GM19397 (cell line): ENCODE measurements at regions not wholly inside any gene's neighbourhood (a gene's known extent, or its start where the extent isn't known, plus 50 kb on each side); places are given as distances from the start of the nearest gene placed in this dataset.

ENCODE experiments used
- ATAC-seq: cut with Tn5 transposase; IDR thresholded peaks from one replicate; pipeline ENCODE4 v1.9.1; 2021; ENCODE audit warnings: mild to moderate bottlenecking, moderate library complexity; ENCODE audit not compliant: unreplicated experiment

DNA sequence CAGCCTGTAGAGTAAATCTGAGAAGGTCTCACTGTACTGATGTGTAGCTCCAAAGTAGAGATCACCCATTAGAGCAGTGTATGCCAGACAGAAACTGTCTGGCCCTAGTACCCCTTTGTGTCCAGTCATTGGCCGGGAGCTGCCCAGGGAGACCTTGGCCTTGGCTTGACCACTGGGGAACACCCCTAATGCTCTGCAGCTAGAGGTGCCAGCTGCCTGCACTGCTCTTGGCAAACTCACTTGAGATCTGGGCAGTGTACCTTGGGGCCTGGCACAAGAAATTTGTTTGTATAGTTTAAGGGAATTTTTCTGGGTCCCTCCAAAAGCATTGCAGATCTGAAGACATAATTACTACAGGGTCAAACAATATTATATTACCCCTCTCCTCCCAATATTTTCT, 78.7 kb upstream of the MPHOSPH6 start:
- ATAC-seq = no peak

- no peak for ATAC-seq
Observed at GRCh38 chr16:82248012-82248656, 78.1 kb upstream of the MPHOSPH6 start.

DNA sequence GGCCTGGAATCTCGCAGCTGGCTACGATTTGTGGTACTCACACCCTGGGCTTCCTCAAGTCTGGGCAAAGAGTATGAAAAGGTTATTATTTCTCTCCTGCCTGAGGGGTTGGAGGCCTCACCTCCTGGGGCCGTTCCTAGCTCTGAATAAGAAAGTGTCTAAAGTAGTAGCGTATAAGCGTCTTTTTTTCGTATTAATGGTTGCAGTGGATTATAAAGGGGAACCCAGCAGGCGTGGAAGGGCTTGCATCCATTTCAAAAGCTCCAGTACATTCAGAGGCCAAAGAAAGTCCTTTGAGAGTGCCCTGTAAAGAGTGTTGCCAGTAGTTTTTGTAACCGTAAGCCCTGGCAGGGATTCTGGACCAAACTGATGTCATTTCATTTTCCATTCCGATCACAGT, 72.2 kb upstream of the MPHOSPH6 start:
- ATAC-seq = no peak

DNA sequence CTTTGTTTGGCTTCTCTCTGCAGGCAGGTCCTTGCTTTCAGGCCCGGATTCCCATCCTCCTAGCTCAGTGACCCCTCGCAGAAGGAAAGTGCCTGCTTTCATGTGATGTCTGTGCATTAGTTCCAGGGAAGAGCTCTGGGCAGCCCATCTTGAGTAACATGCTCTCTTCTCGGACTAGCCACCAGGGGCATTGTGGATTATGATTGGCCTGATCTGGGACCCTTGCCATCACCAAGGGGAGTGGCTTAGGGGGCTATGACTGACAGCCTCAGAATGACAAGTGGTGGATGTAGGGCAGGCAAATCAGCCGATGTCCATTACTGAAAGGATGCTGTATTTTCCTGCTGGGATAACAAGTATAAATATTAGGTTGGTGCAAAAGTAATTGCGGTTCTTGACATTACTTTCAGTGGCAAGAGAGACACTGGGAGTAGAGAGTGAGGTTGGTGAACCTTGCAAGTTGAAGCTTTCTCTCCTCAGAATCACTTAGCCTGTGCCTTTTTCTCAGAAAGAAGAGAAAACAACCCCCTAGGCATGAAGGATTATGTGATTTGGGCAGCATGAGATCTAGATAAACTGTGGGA, 71.5 kb upstream of the MPHOSPH6 start:
- no peak for ATAC-seq

GRCh38 chr16:82240111-82240510, 70.1 kb upstream of the MPHOSPH6 start:
- no peak for ATAC-seq

DNA sequence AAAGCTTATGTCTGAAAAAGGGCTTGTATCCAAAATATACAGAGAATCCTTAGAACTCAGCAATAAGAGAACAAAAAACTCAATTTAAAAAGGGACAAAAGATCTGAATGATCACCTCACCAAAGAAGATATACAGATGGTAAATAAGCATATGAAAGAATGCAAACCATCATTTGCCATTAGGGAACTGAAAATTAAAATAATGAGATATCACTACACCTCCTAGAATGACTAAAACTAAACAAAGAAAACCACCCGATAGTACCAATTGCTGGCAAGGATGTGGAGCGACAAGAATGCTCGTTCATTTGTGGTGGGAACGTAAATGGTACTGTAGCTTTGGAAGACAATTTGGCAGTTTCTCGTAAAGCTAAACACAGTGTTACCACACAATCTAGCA, 66.9 kb upstream of the MPHOSPH6 start:
- ATAC-seq = no peak

- ATAC-seq = no peak
Observed at GRCh38 chr16:82236415-82236814, 66.4 kb upstream of the MPHOSPH6 start.

DNA sequence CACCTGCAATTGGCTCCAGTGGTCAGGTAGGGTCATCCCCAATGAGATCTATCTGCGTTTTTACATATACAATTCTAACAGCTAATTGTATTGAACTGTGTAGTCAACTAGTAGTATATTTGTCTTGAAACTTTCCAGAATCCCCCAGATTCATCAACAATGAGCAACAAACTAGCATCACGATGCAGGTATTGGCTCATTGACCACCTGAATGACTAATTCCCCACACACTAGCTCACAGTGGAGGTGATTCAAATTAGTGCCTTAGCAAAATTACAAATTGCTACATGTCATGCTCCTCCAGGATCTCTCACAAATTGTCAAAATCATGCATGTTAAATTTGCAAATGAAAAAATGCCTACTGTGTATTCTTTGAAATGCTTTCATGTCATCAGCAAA, 62.8 kb upstream of the MPHOSPH6 start:
- no peak for ATAC-seq

- no peak for ATAC-seq
Observed at GRCh38 chr16:82231008-82231787, 61.2 kb upstream of the MPHOSPH6 start.

DNA sequence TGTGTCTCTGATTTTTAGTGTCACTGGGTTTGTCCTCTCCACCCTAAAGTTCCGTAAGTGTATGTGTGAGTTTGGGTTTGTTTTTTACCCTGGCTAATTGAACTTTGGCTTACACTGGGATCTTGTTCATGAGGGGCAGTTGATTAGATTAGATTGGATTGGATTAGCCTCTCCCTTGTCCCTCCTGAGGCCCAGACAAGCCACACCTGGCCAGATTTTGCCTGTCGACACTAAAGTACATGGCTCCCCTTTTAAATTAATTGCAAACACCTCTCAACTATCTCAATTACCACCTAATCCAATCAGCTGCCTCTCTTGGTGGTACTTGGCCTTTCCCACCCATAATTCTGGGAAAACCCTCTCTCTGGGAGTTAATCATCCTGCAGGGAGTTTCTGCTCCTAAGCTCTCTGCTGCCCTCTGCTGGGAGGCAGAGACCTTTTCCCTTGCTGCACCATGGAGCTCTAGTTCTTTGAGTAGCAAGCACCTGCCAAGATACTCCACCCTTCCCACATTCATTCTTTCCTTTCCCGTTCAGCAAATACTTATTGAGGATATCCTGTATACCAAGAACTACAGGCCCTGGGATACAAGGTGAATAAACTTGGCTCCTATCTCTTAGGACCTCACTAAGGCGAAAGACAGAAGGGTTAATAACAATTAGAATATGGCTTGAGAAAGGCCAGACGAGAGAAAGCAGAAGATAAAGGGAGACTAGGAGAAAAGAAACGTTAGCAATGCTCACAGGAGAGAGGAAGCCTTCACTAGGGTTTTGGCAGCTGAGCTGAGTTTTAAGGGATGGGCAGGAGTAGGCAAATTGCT, 60.0 kb upstream of the MPHOSPH6 start:
- ATAC-seq = no peak

DNA sequence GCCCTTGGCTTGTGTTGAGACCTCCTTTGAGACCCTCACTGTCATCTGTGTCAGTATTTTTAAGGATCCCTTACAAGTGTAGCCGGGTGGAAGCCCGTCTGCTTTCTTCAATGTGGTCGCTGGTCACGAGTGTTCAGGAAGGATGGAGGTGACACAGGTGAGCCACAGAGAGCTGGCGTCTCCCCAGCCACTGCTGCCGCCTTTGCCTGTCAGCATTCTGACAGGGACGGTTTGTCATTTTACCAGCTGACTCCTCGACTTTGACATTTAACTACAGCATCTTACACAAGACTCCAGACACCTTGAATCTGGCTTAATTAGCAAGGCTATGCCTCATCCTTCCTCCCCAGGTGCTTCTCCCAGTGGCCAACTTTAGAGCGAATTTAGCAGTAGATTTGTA, 56.3 kb upstream of the MPHOSPH6 start:
- no peak for ATAC-seq

GRCh38 chr16:82224821-82225220, 54.8 kb upstream of the MPHOSPH6 start:
- no peak for ATAC-seq

- ATAC-seq = no peak
Observed at GRCh38 chr16:82220541-82220940, 50.5 kb upstream of the MPHOSPH6 start.
